Bronchial epithelial cell (primary cell): ENCODE measurements at regions not wholly inside any gene's neighbourhood (a gene's known extent, or its start where the extent isn't known, plus 50 kb on each side); places are given as distances from the start of the nearest gene placed in this dataset.

Source experiments
- DNase-seq: peaks from one replicate; pipeline ENCODE4 v3.0.0-alpha.2; 2010; ENCODE audit warnings: low read depth
- FAIRE-seq: peaks from 2 replicates; lab custom pipeline; 2011; peaks lifted over from hg19 to GRCh38; lab: Jason Lieb, UNC
- H3K27me3 ChIP-seq: 2 replicates; pipeline ENCODE4 v1.5.1; 2011; ENCODE audit warnings: low read length; ENCODE audit not compliant: control insufficient read depth, insufficient read depth
- H3K36me3 ChIP-seq: 2 replicates; pipeline ENCODE4 v1.5.1; 2011; ENCODE audit warnings: low read length; ENCODE audit not compliant: control insufficient read depth, insufficient read depth
- H3K4me3 ChIP-seq: 2 replicates; pipeline ENCODE4 v1.5.1; 2011; ENCODE audit warnings: mild to moderate bottlenecking, low read depth, low read length, control low read depth
- TF ChIP-seq, protein P1 (sequence below): IDR thresholded peaks from 2 replicates; pipeline ENCODE4 v1.5.1; 2011; ENCODE audit warnings: mild to moderate bottlenecking, moderate library complexity, low read length, control low read depth, inconsistent platforms; ENCODE audit not compliant: insufficient read depth, severe bottlenecking

DNA sequence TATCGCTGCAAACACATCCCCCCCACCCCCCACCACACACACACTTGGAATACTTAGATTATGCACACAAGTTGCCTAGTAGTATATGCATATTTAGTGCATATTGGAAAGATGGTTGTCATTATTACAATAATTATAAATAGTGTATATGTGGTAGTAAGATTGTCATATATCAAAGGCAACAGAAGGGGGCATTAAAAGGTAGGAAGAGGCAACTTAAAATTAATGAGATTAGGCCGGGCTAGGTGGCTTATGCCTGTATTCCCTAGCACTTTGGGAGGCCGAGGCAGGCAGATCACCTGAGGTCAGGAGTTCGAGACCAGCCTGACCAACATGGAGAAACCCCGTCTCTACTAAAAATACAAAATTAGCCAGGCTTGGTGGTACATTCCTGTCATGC is 52.1 kb downstream of the GSC start:
- no peaks in the 10 kb centered on the region for H3K27me3 ChIP-seq
- H3K4me3 ChIP-seq = no peak overlapping the region
- no peaks in the 10 kb centered on the region for H3K36me3 ChIP-seq
- no peak for FAIRE-seq
- TF ChIP-seq, protein P1, sequence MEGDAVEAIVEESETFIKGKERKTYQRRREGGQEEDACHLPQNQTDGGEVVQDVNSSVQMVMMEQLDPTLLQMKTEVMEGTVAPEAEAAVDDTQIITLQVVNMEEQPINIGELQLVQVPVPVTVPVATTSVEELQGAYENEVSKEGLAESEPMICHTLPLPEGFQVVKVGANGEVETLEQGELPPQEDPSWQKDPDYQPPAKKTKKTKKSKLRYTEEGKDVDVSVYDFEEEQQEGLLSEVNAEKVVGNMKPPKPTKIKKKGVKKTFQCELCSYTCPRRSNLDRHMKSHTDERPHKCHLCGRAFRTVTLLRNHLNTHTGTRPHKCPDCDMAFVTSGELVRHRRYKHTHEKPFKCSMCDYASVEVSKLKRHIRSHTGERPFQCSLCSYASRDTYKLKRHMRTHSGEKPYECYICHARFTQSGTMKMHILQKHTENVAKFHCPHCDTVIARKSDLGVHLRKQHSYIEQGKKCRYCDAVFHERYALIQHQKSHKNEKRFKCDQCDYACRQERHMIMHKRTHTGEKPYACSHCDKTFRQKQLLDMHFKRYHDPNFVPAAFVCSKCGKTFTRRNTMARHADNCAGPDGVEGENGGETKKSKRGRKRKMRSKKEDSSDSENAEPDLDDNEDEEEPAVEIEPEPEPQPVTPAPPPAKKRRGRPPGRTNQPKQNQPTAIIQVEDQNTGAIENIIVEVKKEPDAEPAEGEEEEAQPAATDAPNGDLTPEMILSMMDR = no peak
- DNase-seq = no peak

DNA sequence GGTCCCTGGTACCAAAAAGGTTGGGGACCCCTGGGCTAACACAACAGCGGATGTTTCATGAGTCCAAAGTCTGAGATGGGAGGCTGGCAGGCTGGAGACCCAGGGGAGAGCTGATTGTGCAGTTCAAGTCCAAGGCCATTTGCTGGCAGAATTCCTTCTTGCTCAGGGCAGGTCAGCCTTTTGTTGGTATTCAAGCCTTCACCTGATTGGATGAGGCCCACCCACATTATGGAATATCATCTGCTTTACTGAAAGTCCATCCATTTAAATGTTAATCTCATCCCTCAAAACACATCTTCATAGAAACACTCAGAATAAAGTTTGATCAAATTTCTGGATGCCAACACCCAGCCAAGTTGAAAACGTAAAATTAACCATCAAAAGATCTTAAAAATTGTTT is 52.9 kb downstream of the GSC start:
- H3K4me3 ChIP-seq = no peak overlapping the region

DNA sequence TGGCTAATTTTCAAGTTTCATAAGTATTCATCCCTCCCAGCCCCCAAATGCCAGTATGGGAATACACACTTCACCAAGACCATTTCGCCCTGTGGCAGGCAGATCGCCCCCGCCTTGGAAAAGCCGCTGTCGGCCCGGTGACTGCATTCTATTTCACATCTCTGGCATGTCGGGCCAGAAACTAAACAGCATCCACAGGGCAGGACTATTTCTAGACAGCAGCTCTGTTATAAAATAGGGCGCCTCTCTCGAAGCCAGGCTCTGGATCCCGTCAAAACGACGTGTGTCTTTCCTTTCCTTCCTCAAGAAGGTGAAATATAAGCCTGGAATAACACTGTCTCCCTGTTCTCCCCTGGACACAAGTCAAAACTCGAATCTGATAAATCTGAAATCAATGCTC is 56.8 kb downstream of the GSC start:
- TF ChIP-seq, protein P1 = no peak
- Histone ChIP-seq H3K4me3 (no peak overlapping the region), H3K36me3 (no peaks in the 10 kb centered on the region), H3K27me3 (no peaks in the 10 kb centered on the region)
- no peak for FAIRE-seq
- no peak for DNase-seq

More for the DNA sequence above, 52.9 kb downstream of the GSC start:
- TF ChIP-seq, protein P1 = no peak
- DNase-seq = no peak
- no peaks in the 10 kb centered on the region for H3K36me3 ChIP-seq
- FAIRE-seq = no peak
- no peaks in the 10 kb centered on the region for H3K27me3 ChIP-seq

DNA sequence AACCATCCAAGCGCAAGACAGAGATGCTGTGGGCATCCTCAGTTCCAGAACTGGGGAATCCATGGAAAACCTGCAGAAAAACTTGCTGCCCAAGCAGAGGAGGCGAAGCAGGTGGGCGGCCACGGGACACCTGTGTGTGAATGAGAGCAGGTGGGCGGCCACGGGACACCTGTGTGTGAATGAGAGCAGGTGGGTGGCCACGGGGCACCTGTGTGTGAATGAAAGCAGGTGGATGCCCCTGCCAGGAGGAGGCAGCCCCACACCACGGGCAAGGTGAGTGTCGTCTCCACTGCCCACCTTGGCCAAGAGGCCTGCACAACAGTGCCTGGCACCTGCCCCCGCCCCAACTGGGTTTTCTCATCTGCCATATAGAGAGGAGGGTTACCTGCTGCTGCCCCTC is 59.2 kb downstream of the GSC start:
- Histone ChIP-seq H3K4me3 (no peak overlapping the region), H3K36me3 (no peaks in the 10 kb centered on the region), H3K27me3 (no peaks in the 10 kb centered on the region)
- TF ChIP-seq, protein P1 = no peak
- DNase-seq = no peak
- no peak for FAIRE-seq

DNA sequence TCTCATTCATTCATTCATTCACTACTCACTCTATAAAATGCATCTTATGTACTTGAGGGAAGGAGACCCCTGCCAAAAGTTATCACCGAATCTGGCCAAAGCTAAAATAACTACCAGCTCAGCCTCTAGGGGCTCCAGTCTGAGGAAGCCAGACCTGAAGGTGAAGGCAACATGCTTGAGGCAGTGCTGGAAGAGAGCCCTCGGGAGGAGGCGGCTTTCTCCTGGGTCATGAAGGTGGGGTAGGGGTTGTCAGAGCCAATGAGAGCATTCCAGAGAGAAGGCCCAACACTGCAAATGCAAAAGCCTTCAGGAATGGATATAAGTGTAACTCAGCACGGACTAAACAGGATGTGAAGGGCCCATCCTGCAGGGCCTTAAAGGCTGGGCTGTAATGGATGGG is 62.4 kb downstream of the GSC start:
- FAIRE-seq = no peak
- TF ChIP-seq, protein P1 = no peak
- DNase-seq = no peak
- Histone ChIP-seq H3K36me3 (no peaks in the 10 kb centered on the region), H3K27me3 (no peaks in the 10 kb centered on the region), H3K4me3 (no peak overlapping the region)

DNA sequence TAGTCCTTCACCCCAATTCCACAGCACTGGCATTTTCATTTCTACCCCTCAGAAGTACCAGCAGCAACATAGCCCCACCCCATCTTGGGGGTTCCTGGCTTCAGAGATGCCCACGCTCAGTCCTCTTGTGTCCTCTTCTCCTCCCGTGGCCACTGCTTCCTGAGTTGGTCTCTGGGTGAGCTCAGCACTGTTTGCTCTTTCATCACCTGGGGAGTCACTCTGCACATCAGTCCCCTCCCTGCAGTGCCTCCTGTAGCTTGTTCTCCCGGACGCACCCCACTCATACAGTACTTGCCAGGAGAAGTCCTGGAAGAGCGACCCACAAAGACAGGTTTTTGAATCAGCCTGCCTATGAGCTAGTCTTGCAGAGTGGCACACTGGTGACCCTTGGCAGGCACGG is 63.8 kb downstream of the GSC start:
- FAIRE-seq (no peak), DNase-seq (no peak)
- Histone ChIP-seq H3K36me3 (no peaks in the 10 kb centered on the region), H3K4me3 (no peak overlapping the region), H3K27me3 (no peaks in the 10 kb centered on the region)
- TF ChIP-seq, protein P1 = no peak
